Stimulated activated CD8-positive, alpha-beta memory T cell treated with anti-CD3 and anti-CD28 coated beads, Interleukin-12 subunit alpha, Interleukin-12 subunit beta, amount 100 ng/mL, for 24 hours (primary cell): ENCODE measurements at regions not wholly inside any gene's neighbourhood (a gene's known extent, or its start where the extent isn't known, plus 50 kb on each side); places are given as distances from the start of the nearest gene placed in this dataset.
"Not testable (repeated sequence)": the region's sequence is repeated elsewhere in the genome, so short reads cannot be mapped to it uniquely, and the experiment has no call there.

Experiments used
- DNase-seq: peaks from one replicate; pipeline ENCODE4 v3.0.0-alpha.2; 2020; ENCODE audit errors: extremely low read depth

- DNase-seq, result no peak
Observed at GRCh38 chr6:79810185-79810705, 137.1 kb downstream of the ELOVL4 start.

- no peak for DNase-seq
Observed at GRCh38 chr6:79808921-79809320, 138.4 kb downstream of the ELOVL4 start.

GRCh38 chr6:79806661-79807060, 140.7 kb downstream of the ELOVL4 start:
- not testable (repeated sequence) for DNase-seq

- no peak for DNase-seq
Observed at GRCh38 chr6:79804732-79805131, 142.6 kb downstream of the ELOVL4 start.

- no peak for DNase-seq
Observed at GRCh38 chr6:79803917-79804316, 143.4 kb downstream of the ELOVL4 start.

- DNase-seq, result no peak
Observed at GRCh38 chr6:79802657-79803300, 144.6 kb downstream of the ELOVL4 start.

- DNase-seq, result no peak
Observed at GRCh38 chr6:79801362-79801761, 146.0 kb downstream of the ELOVL4 start.

GRCh38 chr6:79798841-79799240, 148.5 kb downstream of the ELOVL4 start:
- no peak for DNase-seq

GRCh38 chr6:79797912-79798311, 149.4 kb downstream of the ELOVL4 start:
- DNase-seq, result no peak

- DNase-seq, result no peak
Observed at GRCh38 chr6:79797163-79797764, 150.1 kb downstream of the ELOVL4 start.

GRCh38 chr6:79796197-79796596, 151.2 kb downstream of the ELOVL4 start:
- DNase-seq, result no peak

GRCh38 chr6:79789896-79790295, 157.5 kb downstream of the ELOVL4 start:
- DNase-seq, result no peak

GRCh38 chr6:79788756-79789155, 157.6 kb downstream of the SH3BGRL2 start:
- no peak for DNase-seq

GRCh38 chr6:79787626-79788025, 156.5 kb downstream of the SH3BGRL2 start:
- DNase-seq, result no peak

GRCh38 chr6:79784395-79784753, 153.2 kb downstream of the SH3BGRL2 start:
- no peak for DNase-seq

- DNase-seq, result no peak
Observed at GRCh38 chr6:79783670-79784394, 152.7 kb downstream of the SH3BGRL2 start.

GRCh38 chr6:79782792-79783580, 151.9 kb downstream of the SH3BGRL2 start:
- no peak for DNase-seq

- DNase-seq, result no peak
Observed at GRCh38 chr6:79781916-79782315, 150.8 kb downstream of the SH3BGRL2 start.

- DNase-seq, result no peak
Observed at GRCh38 chr6:79780881-79781280, 149.8 kb downstream of the SH3BGRL2 start.

- DNase-seq, result no peak
Observed at GRCh38 chr6:79778816-79779215, 147.7 kb downstream of the SH3BGRL2 start.

- peak; percentile 72 for DNase-seq
Observed at GRCh38 chr6:79777713-79778579, 146.8 kb downstream of the SH3BGRL2 start.
